GM21723 (cell line): ENCODE measurements at regions not wholly inside any gene's neighbourhood (a gene's known extent, or its start where the extent isn't known, plus 50 kb on each side); places are given as distances from the start of the nearest gene placed in this dataset.

Source experiments
- ATAC-seq: cut with Tn5 transposase; IDR thresholded peaks from one replicate; pipeline ENCODE4 v1.9.1; 2021; ENCODE audit warnings: mild to moderate bottlenecking, moderate library complexity; ENCODE audit not compliant: unreplicated experiment

DNA sequence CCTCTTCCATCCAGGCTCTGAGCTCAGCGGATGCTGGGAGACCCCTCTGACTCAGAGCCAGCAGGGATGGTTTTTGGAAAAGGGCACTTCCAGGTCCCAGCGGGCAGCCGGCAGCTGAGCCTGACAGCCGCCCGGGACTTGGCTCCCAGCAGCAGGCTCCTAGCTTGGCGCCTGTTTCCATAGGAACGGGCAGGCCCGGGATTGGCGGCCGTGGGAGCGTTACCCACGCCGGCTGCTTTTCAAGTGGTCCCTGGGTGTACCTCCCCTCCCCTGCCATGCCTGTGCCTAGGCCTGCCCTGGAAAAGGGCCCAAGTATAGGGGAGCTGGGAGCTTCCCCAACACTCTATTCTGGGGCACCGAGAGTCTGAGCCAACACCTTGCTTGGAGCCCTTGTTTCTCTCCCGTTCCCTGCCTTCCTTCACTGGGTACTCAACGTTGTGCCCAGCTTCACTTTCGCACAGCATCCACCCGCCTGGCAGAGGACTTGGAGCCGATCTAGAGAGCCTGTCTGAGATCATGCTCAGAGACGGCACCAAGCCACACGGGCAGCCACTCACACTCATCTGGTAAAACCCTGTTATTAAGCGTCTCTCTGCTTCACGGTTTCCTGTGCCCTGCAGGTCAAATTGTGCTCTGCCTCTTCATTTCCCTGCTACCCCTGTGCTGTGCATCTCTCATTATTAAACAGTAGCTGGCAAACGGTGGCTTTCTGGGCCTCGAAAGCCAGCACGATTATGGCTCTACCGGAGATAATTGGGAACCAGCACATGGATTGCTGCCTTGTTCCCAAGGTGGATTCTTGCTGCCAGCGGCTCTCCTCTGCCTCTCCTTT is 521.5 kb downstream of the BCOR start:
- no peak for ATAC-seq

DNA sequence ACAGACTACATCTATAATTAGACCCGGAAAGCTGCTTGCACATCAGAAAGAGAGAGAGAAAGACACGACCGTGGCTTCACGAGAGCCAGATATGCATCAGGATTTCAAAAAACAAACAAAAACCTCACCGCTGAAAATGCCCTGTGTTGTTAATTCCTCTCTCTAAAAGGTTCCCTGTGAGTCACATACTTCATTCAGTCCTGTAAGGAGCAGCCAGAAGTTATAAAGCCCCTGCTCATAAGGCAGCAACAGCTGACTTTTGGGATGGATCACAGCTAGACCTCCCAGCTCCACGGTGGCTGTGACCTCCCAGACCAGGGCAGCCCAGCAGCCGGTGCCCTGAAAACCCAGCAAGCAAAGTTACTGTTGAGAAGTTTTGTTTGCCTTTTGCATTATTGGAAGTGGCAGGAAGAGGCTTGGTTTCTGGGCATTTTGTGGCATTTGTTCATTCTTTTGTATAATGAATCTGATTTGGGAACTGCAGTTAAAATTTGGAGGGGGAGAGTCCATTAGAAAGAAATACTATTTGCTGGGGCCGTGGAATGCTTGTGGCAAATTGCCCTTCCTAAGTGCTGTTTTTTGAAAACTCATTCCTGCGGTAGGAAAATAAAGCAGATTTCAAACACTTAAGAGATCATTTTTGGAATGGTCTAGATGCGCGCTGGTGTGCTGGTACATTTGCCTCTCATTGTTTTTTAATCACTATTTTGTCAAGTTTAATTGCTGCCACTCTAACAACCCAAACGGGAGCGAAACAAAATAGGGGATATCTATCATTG is 520.4 kb downstream of the BCOR start:
- ATAC-seq: no peak

DNA sequence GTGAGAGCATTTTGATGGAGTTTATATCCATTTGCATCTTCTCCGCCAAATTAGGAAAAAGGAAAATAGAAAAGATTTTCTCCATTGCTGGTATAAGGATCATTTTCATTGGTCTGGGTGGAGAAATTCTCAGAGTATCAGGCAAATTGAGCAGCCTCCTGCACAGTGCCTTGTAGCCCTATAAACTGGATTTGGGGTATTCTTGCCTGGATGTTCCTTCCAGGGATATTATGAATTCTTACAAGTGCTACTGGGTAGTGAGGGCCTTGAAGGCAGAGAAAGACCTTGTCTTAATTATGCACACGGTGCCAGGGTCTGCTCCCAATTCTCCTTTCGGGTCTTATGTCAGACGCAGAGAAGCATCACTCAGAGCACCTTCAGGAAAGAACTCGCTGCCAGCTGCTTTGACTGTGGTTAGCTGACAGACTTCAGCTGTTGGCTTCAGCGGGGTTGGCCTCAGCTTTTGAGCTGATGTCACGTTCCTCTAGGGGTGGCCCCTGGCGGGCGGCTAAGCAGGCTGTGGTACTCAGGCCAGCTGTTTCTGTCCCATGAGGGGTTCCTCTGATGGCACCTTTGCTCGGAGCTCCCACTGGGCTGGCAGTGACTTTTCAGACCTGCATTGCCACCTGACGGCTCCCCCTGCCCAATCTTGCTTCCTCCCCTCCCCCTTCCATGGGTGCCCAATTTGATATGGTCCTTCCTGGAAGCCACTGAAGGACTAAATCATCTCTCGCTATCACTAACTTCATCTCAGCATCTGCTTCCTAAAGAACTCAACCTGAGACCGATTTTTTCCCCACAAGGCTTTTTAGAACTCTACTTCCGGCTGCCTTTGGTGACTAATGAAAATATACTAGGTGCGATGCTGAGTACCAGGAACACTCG is 519.5 kb downstream of the BCOR start:
- peak; percentile 96 for ATAC-seq

DNA sequence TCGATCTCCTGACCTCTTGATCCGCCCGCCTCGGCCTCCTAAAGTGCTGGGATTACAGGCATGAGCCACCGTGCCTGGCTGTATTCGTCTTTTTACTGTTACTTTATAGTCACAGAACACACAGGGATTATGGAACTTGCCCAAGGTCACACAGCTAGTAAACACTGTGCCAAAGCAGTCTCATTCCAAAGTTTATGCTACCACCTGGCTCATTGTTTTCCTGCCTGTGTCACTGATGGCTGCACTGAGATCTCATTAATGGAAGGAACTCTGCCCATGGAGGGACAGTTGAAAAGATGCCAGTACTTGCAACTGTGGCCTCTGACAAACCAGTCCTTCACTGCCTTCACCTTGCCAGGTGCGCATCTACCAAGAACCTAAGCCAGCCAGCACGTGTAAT is 517.7 kb downstream of the BCOR start:
- ATAC-seq: no peak

DNA sequence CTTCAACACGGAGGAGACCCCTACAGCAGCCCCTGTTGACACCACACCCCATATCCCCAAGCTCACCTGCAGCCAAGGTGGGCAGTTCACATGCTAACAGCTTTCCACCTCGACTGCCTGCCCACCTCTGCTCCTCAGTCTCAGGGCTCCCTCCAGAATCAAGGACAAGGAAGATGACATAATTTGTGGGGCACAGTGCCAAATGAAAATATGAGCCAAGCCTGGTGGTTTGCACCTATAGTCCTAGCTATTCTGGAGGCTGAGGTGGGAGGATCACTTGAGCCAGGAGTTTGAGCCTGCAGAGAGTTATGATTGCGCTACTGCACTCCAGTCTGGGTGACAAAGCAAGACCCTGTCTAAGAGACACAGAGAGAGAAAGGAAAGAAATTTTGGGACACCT is 516.3 kb downstream of the BCOR start:
- no peak for ATAC-seq

DNA sequence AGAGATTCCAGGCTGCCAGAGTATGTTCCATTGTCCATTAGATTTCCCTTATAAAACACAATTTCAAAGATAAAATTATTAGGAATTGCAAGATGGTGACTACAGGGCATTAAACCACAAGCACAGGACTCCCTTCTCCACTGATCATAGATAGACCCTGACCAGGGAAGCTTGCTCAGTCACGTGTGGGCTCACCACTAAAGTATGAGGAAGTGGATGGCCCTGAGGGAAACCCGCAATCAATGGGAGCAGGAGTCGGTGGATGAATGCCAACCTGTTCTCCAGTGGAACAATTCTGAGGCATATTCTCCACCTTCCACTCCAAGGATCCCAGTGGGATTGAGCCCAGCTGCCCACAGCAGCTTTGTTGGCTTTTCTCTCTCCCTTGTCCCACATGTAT is 515.7 kb downstream of the BCOR start:
- ATAC-seq: no peak

DNA sequence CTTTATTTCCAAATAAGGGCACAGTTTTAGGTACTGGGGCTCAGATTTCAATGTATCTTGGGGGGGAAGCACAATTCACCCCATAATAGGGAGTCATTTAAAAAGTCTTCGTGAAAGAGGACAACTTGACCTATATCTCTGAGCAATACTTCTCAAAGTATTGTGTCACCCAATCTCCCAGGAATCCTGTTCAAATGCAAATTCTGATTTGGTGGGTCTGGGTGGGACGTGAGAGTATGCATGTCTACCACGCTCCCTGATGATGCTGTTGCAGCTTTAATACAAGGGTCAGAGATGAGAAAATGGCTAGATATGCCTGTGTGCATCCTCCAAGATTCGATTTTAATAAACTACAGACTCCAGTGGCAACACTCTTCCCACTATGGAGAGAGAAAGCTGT is 514.8 kb downstream of the BCOR start:
- no peak for ATAC-seq

DNA sequence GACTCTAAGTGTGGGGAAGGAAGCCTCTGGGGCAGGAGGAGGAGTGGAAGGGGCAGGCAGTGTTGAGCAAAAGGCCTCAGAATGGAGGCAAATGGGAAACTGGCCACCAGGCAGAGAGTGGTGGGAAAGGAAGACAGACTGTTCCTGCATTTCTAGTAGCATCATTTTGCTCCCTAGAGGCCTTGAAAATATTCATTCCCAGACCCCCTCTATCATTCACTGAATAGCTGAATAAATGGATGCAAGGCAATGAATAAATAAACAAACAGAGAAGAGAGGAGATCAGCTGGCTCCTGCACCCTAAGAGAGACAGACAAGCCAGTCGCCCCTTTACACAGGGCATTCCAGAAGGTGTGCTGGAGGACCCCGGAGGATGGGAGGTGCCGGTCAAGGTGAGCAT is 511.9 kb downstream of the BCOR start:
- no peak for ATAC-seq

DNA sequence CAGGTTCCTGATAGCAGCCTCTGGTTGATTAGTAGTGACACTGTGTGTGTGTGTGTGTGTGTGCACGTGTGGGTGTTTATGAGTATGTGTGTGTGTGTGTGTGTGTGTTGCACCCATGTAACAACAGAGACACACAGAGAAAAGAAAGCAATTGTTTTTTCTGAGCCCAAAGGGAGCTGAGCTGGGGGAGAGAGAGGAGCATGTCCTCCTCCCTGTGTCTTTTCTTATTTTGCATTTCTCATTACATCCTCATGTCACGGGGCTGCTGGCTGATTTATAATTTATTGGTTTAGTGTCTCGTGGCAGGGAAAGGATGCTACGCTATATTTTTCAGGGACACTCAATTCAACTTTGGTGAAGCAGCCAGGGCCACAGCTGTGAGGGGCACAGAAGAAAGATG is 511.4 kb downstream of the BCOR start:
- no peak for ATAC-seq

DNA sequence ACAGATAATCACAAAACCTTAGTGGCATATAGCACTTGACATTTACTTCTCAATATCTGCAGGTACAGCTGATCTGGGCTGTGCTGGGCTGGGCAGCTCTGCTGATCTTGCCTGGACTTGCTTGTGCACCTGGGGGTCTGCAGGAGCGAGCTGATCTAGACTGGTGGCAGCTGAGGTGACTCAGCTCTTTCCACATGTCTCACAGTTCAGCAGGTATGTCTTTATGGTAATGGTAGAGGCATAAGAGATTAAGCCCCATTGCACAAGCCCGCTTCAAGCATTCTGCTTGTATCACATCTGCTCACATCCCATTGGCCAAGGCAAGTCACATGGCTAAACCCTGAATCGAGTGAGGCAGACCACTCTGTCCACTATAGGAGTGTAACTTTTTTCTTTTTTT is 506.7 kb downstream of the BCOR start:
- ATAC-seq: no peak

DNA sequence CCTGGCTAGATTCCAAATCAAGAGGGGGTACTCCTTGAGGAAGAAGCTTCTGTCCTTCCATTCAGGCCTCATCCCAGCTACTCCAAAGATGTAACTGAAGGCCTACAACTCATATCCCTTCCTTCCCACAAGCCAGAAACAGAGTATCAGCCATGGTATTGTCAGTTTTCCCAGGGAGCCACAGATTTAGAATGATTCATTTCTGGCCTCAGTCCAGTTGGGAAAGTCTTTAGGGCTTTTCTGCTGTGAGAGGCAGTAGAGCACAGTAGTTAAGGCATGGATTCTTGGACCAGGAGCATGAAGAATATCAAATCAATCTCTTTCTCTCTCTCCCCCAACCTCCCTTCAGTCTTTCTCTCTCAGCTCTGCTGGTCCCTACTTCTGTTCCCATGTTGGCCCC is 505.0 kb downstream of the BCOR start:
- ATAC-seq: no peak

DNA sequence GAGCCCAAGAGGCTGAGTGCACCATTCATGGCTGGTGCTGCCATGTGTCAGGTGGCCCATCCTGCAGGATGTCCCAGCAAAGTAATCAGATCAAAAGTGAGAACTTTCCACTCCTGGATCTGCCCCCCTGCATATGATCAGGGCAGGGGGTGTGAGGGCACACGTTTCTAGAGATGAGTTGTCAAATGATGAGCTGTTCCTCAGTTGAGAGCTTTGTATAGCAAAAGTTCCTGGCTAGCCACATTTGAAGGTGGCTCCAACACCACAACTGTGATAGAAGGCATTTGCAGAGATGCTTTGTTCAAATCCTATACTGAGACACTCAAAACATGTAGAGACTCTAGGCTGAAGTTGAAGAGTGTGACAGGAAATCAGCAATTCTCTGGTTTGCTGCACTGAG is 501.8 kb downstream of the BCOR start:
- ATAC-seq: no peak

DNA sequence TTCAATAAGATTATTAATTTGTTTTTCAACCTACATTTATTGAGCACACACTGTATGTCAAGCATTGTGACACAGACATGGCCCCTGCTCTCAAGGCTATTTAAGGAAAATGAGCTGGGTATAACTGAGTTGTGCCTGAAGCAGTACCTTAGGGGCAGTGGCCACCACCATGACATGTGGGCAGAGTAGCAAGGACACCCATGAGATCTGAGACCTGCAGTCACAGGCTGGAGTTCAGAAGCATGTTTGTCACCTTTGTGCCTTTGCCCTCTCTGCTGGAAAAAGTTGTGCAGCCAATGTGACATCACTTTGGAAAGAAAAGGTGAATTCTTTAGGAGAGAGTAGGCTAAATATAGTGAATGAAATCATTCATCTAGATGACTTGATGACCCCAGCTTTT is 501.3 kb downstream of the BCOR start:
- no peak for ATAC-seq

DNA sequence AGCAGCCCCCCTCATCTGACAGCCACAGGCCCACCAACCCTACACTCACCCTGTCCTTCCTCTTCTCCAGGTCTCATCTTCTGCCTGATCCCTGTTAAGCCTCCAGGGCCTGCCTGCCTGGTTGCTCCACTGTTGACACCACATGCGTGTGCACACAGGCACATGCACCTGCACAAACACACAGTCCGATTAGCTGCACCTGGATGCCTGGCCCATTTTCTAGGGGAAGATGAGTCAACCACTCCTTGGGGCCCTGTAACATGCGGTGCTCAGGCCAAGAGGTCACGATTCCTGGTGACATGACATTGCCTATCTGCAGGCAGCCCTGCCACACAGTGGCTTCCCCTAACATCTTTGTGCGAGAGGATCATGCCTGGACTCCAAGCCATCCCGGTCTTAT is 498.4 kb downstream of the BCOR start:
- no peak for ATAC-seq

DNA sequence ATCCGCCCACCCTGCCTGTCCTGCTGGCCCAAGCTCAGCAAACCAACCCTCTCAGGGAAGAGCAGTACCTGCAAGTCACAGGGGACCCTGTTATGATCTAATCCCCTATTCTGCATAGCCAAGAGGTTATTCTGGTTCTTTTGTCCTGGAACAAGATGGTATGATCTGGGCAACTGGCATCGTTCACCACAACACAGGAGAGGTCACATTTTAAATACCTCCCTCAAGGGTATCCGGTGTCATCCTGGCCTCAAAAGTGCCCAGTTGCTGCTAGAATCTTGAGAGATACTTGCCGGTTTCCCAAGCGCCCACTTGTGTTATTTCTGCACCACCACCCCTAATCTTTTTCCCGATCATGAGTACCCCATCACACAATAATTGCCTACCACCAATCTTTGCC is 497.5 kb downstream of the BCOR start:
- no peak for ATAC-seq

DNA sequence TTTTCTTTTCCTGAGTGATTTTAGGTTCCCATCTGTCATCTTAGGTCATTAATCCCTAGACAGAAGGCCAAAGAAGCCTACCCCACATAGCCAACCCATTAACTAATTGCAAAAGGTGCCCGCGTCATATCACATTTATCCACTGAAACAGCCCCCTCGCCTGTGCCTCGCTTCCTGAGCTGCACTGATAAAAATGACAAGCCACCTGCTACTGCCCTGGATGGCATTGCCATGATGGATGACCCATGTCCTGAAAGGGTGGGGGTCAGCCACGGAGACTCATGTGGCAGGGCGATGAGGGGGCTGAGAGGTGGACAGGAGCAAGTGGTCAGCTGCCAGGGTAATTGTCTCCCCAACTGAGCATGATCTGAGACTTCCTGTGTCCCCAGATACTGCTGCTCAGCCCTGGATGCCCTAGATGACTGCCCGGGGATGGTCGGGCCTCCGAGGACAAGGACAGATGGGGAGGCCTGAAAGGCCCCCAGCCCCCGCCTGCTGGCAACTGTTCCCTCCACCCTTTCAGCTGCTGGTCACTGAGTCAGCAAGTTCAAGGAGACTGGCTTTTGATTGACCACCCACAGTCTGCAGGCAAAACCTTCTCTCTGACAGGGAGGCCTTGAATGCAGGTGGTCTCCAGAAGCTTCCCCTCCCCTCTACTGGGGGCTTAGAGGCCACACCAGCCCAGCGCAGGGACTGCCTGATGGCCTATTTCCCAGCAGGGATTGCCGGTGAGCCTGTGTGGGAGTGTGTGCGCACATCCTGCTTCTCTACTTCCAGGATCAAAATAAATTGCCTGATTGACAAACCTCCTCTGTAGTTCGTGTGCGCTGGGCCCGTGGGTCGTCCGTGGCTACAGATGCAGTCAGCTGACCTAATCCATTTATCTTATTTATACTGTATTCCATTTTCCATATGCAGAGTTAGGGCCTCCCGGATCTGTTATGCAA is 496.3 kb downstream of the BCOR start:
- ATAC-seq: no peak

DNA sequence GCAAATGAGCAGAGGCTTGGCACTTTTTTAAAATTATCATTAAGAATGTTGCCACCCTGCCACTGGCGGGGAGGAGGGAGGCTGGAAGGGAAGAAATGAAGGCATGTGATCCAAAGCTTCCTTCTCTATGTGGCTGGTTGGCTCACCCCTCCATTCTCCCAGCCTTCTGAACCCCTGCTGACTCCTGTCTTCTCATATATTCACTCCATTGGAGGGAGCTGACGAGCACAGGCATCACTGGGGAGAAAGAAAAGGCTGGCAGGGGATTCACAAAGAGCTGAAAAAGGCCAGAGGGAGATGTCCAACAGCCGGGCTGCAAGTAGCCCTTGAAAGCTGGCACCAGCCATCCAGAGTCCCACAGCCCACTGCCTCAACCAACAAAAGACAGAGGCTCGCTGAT is 495.6 kb downstream of the BCOR start:
- ATAC-seq: no peak

DNA sequence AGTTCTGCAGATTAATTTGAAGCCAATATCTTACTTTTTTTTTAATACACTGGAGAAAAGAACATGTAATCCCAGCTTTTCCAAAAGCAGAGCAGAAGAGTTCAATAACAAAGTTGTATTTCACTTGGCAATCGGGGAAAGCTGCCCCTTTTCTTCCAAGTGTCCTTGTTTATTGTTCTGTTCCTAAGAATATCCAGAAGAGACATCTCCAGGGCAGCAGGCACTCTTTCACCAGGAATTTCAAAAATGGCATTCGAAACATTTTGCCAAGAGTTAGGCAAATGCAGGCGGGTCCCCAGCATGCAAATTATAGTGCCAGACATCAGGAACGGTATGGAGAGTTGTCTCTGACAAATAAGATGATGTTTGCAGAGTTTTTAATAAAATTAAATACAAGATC is 494.5 kb downstream of the BCOR start:
- ATAC-seq: no peak

DNA sequence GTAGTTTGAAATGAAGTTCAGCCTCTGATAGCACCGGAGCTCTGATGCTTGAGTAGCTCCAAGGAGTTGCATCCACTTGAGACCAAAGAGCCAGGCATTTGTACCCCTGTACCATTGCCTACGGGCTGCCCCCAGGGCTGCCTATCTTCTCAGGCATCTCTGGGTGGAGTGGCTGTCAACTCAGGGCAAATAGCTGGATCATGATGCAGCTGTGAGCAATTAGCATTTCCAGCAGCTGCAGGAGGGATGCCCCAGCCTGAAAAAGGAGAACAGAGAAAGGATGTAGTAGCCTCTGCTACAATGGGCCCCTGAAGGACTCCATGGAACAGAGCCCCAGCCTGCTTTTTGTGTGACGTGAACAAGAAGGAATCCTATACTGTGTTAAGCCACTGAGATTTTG is 492.6 kb downstream of the BCOR start:
- ATAC-seq: no peak

DNA sequence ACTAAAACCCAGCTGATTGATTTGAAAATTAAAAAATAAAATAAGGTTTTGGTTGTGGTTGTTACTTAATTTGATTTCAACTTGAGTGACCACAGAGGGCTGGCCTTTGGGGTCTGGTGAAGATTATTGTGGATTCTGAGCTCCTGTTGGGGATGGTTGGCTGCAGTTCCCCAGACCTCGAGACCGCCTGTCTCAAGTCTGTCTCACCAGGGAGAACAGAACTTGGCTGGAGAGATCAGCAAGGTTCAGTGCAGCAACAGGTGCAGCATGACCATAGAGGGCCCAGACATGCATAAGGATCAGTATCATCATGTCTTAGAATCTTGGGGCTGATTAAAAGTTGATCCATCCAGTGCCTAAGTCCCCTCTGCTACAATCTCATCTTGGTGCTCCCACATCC is 491.9 kb downstream of the BCOR start:
- no peak for ATAC-seq
